H1 (cell line): ENCODE measurements at regions not wholly inside any gene's neighbourhood (a gene's known extent, or its start where the extent isn't known, plus 50 kb on each side); places are given as distances from the start of the nearest gene placed in this dataset.

ENCODE experiments used
- CTCF ChIA-PET: fragments of 300-600 bp; sonication (Branson Sonifier 250); formaldehyde crosslinking; loops from one replicate; lab custom pipeline; 2021; ENCODE audit not compliant: partially characterized antibody; lab: Charles Lee
- POLR2A ChIA-PET: fragments of 300-600 bp; sonication (Branson Sonifier 250); formaldehyde crosslinking; loops from one replicate; lab custom pipeline; 2021; ENCODE audit warnings: inconsistent platforms; ENCODE audit not compliant: partially characterized antibody; lab: Charles Lee
- DNase-seq, 2 experiments: peaks; one replicate each; pipeline versions ENCODE4 v3.0.0 to v3.0.0-alpha.2; 2010 to 2022; ENCODE audit warnings: low spot score in 2 of 2, low read depth in 1 of 2, mixed read lengths in 1 of 2
- FAIRE-seq: peaks from 2 replicates; lab custom pipeline; 2011; peaks lifted over from hg19 to GRCh38; lab: Jason Lieb, UNC
- H2AFZ ChIP-seq: 2 replicates; pipeline ENCODE4 v1.8.1; 2012; ENCODE audit warnings: low read length, inconsistent platforms
- H2AK5ac ChIP-seq: 2 replicates; pipeline ENCODE4 v1.6.1; 2013; ENCODE audit warnings: low read depth, low read length
- H2BK120ac ChIP-seq: replicated peaks from 2 replicates; pipeline ENCODE3; 2013; ENCODE audit warnings: low read depth, low read length, inconsistent platforms
- H2BK12ac ChIP-seq: 2 replicates; pipeline ENCODE4 v1.6.1; 2013; ENCODE audit warnings: low read depth, low read length
- H2BK15ac ChIP-seq: 2 replicates; pipeline ENCODE4 v1.6.1; 2013; ENCODE audit warnings: low read length
- H2BK20ac ChIP-seq: 2 replicates; pipeline ENCODE4 v1.6.1; 2013; ENCODE audit warnings: low read length
- H2BK5ac ChIP-seq: 2 replicates; pipeline ENCODE4 v1.6.1; 2013; ENCODE audit warnings: low read depth, low read length
- H3K14ac ChIP-seq: 2 replicates; pipeline ENCODE4 v1.6.1; 2013; ENCODE audit warnings: inconsistent platforms; ENCODE audit not compliant: insufficient read length
- H3K18ac ChIP-seq: 2 replicates; pipeline ENCODE4 v1.6.1; 2013; ENCODE audit warnings: low read length; ENCODE audit errors: extremely low read depth
- H3K23ac ChIP-seq: 2 replicates; pipeline ENCODE4 v1.6.1; 2013; ENCODE audit warnings: inconsistent platforms; ENCODE audit not compliant: insufficient read length
- H3K23me2 ChIP-seq: 2 replicates; pipeline ENCODE4 v1.6.1; 2013; ENCODE audit warnings: low read depth, low read length
- H3K27ac ChIP-seq: 2 replicates; pipeline ENCODE4 v1.6.1; 2011; ENCODE audit warnings: low read depth, low read length, inconsistent platforms
- H3K27me3 ChIP-seq, 4 experiments: replicated peaks in 1 of 4; 1 replicate in 1 of 4; 2 replicates in 3 of 4; pipeline versions ENCODE4 v1.6.1 to v1.8.1; 2011 to 2013; ENCODE audit warnings: low read length in 3 of 4, mild to moderate bottlenecking in 3 of 4, inconsistent platforms in 2 of 4, mixed read lengths in 2 of 4, moderate library complexity in 1 of 4; ENCODE audit not compliant: control insufficient read depth in 3 of 4, insufficient read depth in 3 of 4; ENCODE audit errors: extremely low read depth in 1 of 4
- H3K36me3 ChIP-seq, 4 experiments: 2 replicates each; pipeline versions ENCODE4 v1.6.1 to v1.8.1; 2011 to 2013; ENCODE audit warnings: mild to moderate bottlenecking in 4 of 4, low read length in 3 of 4, moderate library complexity in 2 of 4, control low read depth in 1 of 4, inconsistent platforms in 1 of 4; ENCODE audit not compliant: insufficient read depth in 4 of 4, control insufficient read depth in 2 of 4
- H3K4ac ChIP-seq: replicated peaks from 2 replicates; pipeline ENCODE3; 2013; ENCODE audit warnings: low read length, low read depth, mixed read lengths, inconsistent platforms; ENCODE audit not compliant: insufficient read length
- H3K4me1 ChIP-seq, 4 experiments: replicated peaks in 1 of 4; 1 replicate in 1 of 4; 2 replicates in 3 of 4; pipeline versions ENCODE4 v1.6.1 to v1.8.1; 2011 to 2013; ENCODE audit warnings: low read length in 3 of 4, inconsistent platforms in 2 of 4, mixed read lengths in 1 of 4; ENCODE audit not compliant: insufficient read depth in 4 of 4, control insufficient read depth in 3 of 4
- H3K4me2 ChIP-seq, 2 experiments: 2 replicates each; pipeline versions ENCODE4 v1.6.1 to v1.8.1; 2011 to 2013; ENCODE audit warnings: low read depth in 2 of 2, low read length in 2 of 2, control low read depth in 1 of 2, inconsistent platforms in 1 of 2, mild to moderate bottlenecking in 1 of 2; ENCODE audit not compliant: insufficient read depth in 1 of 2
- H3K4me3 ChIP-seq, 4 experiments: fragments of 200-600, 300-600 bp in 1 of 4; sonication (generic), shearing (Covaris generic), sonication (Bioruptor Twin) in 1 of 4; 2 replicates each; pipeline versions ENCODE4 v1.5.1 to v1.8.1; 2011 to 2016; ENCODE audit warnings: low read length in 4 of 4, low read depth in 3 of 4, control low read depth in 2 of 4, inconsistent platforms in 2 of 4, mild to moderate bottlenecking in 2 of 4, mixed read lengths in 1 of 4, moderate library complexity in 1 of 4; ENCODE audit not compliant: insufficient read depth in 2 of 4; ENCODE audit errors: extremely low read depth in 1 of 4
- H3K56ac ChIP-seq: replicated peaks from 2 replicates; pipeline ENCODE3; 2013; ENCODE audit warnings: low read depth, mild to moderate bottlenecking, mixed read lengths, low read length, inconsistent platforms; ENCODE audit not compliant: insufficient read length
- H3K79me1 ChIP-seq: 2 replicates; pipeline ENCODE4 v1.6.1; 2013; ENCODE audit warnings: low read depth, low read length, control low read depth
- H3K79me2 ChIP-seq, 2 experiments: 2 replicates each; pipeline versions ENCODE4 v1.6.1 to v1.8.1; 2012 to 2013; ENCODE audit warnings: low read length in 2 of 2, mild to moderate bottlenecking in 2 of 2, inconsistent platforms in 1 of 2; ENCODE audit not compliant: insufficient read depth in 2 of 2, control insufficient read depth in 1 of 2
- H3K9ac ChIP-seq, 4 experiments: replicated peaks in 1 of 4; 1 replicate in 1 of 4; 2 replicates in 3 of 4; pipeline versions ENCODE4 v1.6.1 to v1.8.1; 2011 to 2013; ENCODE audit warnings: low read depth in 3 of 4, low read length in 3 of 4, control low read depth in 2 of 4, mild to moderate bottlenecking in 2 of 4, moderate library complexity in 2 of 4, inconsistent platforms in 1 of 4; ENCODE audit errors: extremely low read depth in 1 of 4
- H3K9me3 ChIP-seq, 2 experiments: 2 replicates each; pipeline versions ENCODE4 v1.6.1 to v1.8.1; 2012 to 2013; ENCODE audit warnings: mild to moderate bottlenecking in 2 of 2, moderate library complexity in 2 of 2, control low read depth in 1 of 2, inconsistent platforms in 1 of 2, low read depth in 1 of 2, low read length in 1 of 2, mixed read lengths in 1 of 2; ENCODE audit not compliant: insufficient read depth in 2 of 2
- H4K20me1 ChIP-seq, 2 experiments: replicated peaks in 1 of 2; 2 replicates each; pipeline versions ENCODE3 to v1.8.1; 2011 to 2013; ENCODE audit warnings: inconsistent platforms in 2 of 2, low read length in 2 of 2, mild to moderate bottlenecking in 1 of 2; ENCODE audit not compliant: insufficient read depth in 2 of 2, control insufficient read depth in 1 of 2
- H4K5ac ChIP-seq: 2 replicates; pipeline ENCODE4 v1.6.1; 2013; ENCODE audit warnings: low read length, low read depth, mixed read lengths, inconsistent platforms; ENCODE audit not compliant: insufficient read length
- H4K8ac ChIP-seq: 2 replicates; pipeline ENCODE4 v1.8.0; 2013; ENCODE audit warnings: mild to moderate bottlenecking, moderate library complexity, low read length, inconsistent platforms; ENCODE audit not compliant: insufficient read depth; ENCODE audit errors: extremely low read depth
- H4K91ac ChIP-seq: replicated peaks from 2 replicates; pipeline ENCODE3; 2013; ENCODE audit warnings: low read length, mixed read lengths, inconsistent platforms; ENCODE audit not compliant: insufficient read length
- ASH2L ChIP-seq: fragments of 200-600, 300-600 bp; sonication (generic); IDR thresholded peaks from one replicate; pipeline ENCODE4 v1.7.1; 2017; ENCODE audit warnings: low read length
- BCL11A ChIP-seq, 2 experiments: IDR thresholded peaks; one replicate each; pipeline ENCODE4 v1.6.1; 2011; ENCODE audit warnings: low read depth in 2 of 2, low read length in 2 of 2, mild to moderate bottlenecking in 2 of 2
- BRCA1 ChIP-seq: IDR thresholded peaks from 2 replicates; pipeline ENCODE4 v1.6.1; 2012; ENCODE audit warnings: low read depth, low read length, improper control_type of control experiment
- CBX5 ChIP-seq: fragments of 300-800, 300-1000 bp; sonication (generic); IDR thresholded peaks from 2 replicates; pipeline ENCODE4 v1.7.1; 2016; ENCODE audit warnings: antibody characterized with exemption, low read length, low read depth
- CBX8 ChIP-seq: fragments of 300-800, 300-1000 bp; sonication (generic); IDR thresholded peaks from 2 replicates; pipeline ENCODE4 v1.7.1; 2016; ENCODE audit warnings: low read depth, low read length, borderline replicate concordance
- CTBP2 ChIP-seq: IDR thresholded peaks from 2 replicates; pipeline ENCODE4 v1.7.0; 2011; ENCODE audit warnings: borderline replicate concordance, mild to moderate bottlenecking, moderate library complexity, mixed read lengths, low read length; ENCODE audit not compliant: insufficient read depth, insufficient read length
- FOSL1 ChIP-seq: IDR thresholded peaks from 2 replicates; pipeline ENCODE4 v1.6.1; 2011; ENCODE audit warnings: mild to moderate bottlenecking, low read depth, low read length, moderate library complexity; ENCODE audit not compliant: insufficient read depth
- HDAC6 ChIP-seq: IDR thresholded peaks from one replicate; pipeline ENCODE4 v1.7.1; 2012; ENCODE audit warnings: low read depth, mild to moderate bottlenecking, inconsistent platforms, low read length, moderate library complexity
- MAX ChIP-seq: IDR thresholded peaks from 2 replicates; pipeline ENCODE4 v1.6.1; 2012; ENCODE audit warnings: inconsistent platforms
- TCF12 ChIP-seq: IDR thresholded peaks from 2 replicates; pipeline ENCODE4 v1.6.1; 2011; ENCODE audit warnings: low read depth, mild to moderate bottlenecking, low read length
- TEAD4 ChIP-seq: IDR thresholded peaks from 2 replicates; pipeline ENCODE4 v1.6.1; 2012; ENCODE audit warnings: low read depth, low read length, inconsistent platforms, mixed read lengths
- USF2 ChIP-seq: IDR thresholded peaks from 2 replicates; pipeline ENCODE4 v1.6.1; 2011; ENCODE audit warnings: low read length, improper control_type of control experiment
- ZNF274 ChIP-seq: IDR thresholded peaks from 2 replicates; pipeline ENCODE4 v1.7.0; 2012; ENCODE audit warnings: low read length, borderline replicate concordance; ENCODE audit errors: extremely low read depth
- WGBS, 2 experiments: shearing (Covaris generic) in 1 of 2; methylation state at CpG; one replicate each; pipeline versions ENCODE4 v1.1.6 to v1.1.7; 2013 to 2015; ENCODE audit warnings: low lambda C conversion rate in 2 of 2, mixed read lengths in 2 of 2, inconsistent platforms in 1 of 2, low coverage in 1 of 2, missing lambda C conversion rate in 1 of 2; ENCODE audit not compliant: insufficient replicate concordance in 2 of 2, insufficient coverage in 1 of 2, insufficient read length in 1 of 2; ENCODE audit errors: extremely low coverage in 1 of 2, missing lambda C conversion rate in 1 of 2; 5-methylcytosine and 5-hydroxymethylcytosine counted together

DNA sequence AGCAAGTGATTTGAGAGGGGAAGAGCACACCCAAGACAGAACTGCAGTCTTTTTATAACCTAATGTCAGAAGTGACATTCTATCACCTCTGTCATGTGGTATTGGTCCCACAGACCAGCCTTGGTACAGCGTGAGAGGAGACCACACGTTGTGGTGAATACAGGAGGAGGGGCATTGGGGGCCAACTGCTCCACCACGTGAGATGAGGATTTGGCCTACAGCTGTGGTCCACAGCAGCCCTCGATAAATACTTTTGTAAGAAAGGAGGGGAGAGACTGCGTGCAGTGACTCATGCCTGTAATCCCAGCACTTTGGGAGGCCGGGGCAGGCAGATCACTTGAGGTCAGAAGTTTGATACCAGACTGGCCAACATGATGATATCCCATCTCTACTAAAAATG is 243.1 kb downstream of the FGFR2 start:
- no peaks in the 10 kb centered on the region for H3K36me3 ChIP-seq
- WGBS, 2 experiments = 98% methylated on average over 6 of the region's 6 CpGs; no CpG with 5 or more reads in 1 of the 2 experiments
- no peak for DNase-seq
- H2BK120ac ChIP-seq = no peak overlapping the region
- no peak overlapping the region for H2AFZ ChIP-seq
- no peak overlapping the region for H3K4me2 ChIP-seq
- ChIA-PET CTCF (interaction anchor here (0.7 kb wide), 1 partner anchor 9 kb away, joined by 5 read pairs; no protein-coding TSS in a partner anchor), POLR2A (interaction anchor here (1.4 kb wide), 1 partner anchor 15 kb away, joined by 4 read pairs; no protein-coding TSS in a partner anchor)
- H3K4ac ChIP-seq = no peak overlapping the region
- no peak for FAIRE-seq
- no peak overlapping the region for H4K8ac ChIP-seq
- H3K18ac ChIP-seq = no peak overlapping the region
- no peaks in the 10 kb centered on the region for H3K4me1 ChIP-seq
- H3K27me3 ChIP-seq = no peaks in the 10 kb centered on the region
- H3K56ac ChIP-seq = no peak overlapping the region
- H2AK5ac ChIP-seq = no peak overlapping the region
- H3K9ac ChIP-seq = no peak overlapping the region
- no peak overlapping the region for H2BK20ac ChIP-seq
- no peak overlapping the region for H3K14ac ChIP-seq
- no peak overlapping the region for H3K23ac ChIP-seq
- no peak overlapping the region for H3K27ac ChIP-seq
- no peak overlapping the region for H4K5ac ChIP-seq
- H2BK5ac ChIP-seq = no peak overlapping the region
- H2BK12ac ChIP-seq = no peak overlapping the region
- no peak overlapping the region for H4K91ac ChIP-seq
- no peak overlapping the region for H2BK15ac ChIP-seq
- no peaks in the 10 kb centered on the region for H3K23me2 ChIP-seq
- H3K4me3 ChIP-seq = no peak overlapping the region
- H3K9me3 ChIP-seq = peaks cover 0 to 2% of the 10 kb centered on the region in 2 experiments; a peak in 1 of 4 replicates
- H3K79me2 ChIP-seq = no peaks in the 10 kb centered on the region
- no peaks in the 10 kb centered on the region for H4K20me1 ChIP-seq
- H3K79me1 ChIP-seq = no peaks in the 10 kb centered on the region
- TF ChIP-seq BRCA1 (no peak), USF2 (no peak), ASH2L (no peak), BCL11A (IDR thresholded peaks at IDR 0.05; ENCODE audit: low read depth in 2 of 2, low read length in 2 of 2) (no peak), CBX8 (no peak), CBX5 (no peak), ZNF274 (no peak), CTBP2 (no peak), TEAD4 (no peak), HDAC6 (no peak), FOSL1 (no peak), TCF12 (no peak), MAX (no peak)
